OCI-LY1 (cell line): ENCODE measurements at regions not wholly inside any gene's neighbourhood (a gene's known extent, or its start where the extent isn't known, plus 50 kb on each side); places are given as distances from the start of the nearest gene placed in this dataset.
"Not testable (repeated sequence)": the region's sequence is repeated elsewhere in the genome, so short reads cannot be mapped to it uniquely, and the experiment has no call there.

Experiments used
- H2AFZ ChIP-seq: fragments of 200-600 bp; sonication (generic), shearing (Covaris generic); 2 replicates; pipeline ENCODE4 v1.6.0; 2014; ENCODE audit warnings: antibody characterized with exemption, mild to moderate bottlenecking, low read length
- H3F3A ChIP-seq: fragments of 200-600 bp; sonication (generic), shearing (Covaris generic); 2 replicates; pipeline ENCODE4 v1.6.0; 2014; ENCODE audit warnings: mild to moderate bottlenecking, antibody characterized with exemption, low read length, moderate library complexity; ENCODE audit not compliant: insufficient read depth
- H3K27ac ChIP-seq: fragments of 200-600 bp; sonication (generic); 2 replicates; pipeline ENCODE4 v1.5.1; 2014; ENCODE audit warnings: low read length, mixed run types, mild to moderate bottlenecking, low read depth; ENCODE audit not compliant: poor library complexity, severe bottlenecking
- H3K27me3 ChIP-seq: fragments of 200-600 bp; sonication (generic); 2 replicates; pipeline ENCODE4 v1.6.0; 2014; ENCODE audit warnings: antibody characterized with exemption, mild to moderate bottlenecking, low read length, moderate library complexity; ENCODE audit not compliant: insufficient read depth
- H3K36me3 ChIP-seq: fragments of 200-600 bp; sonication (generic); 2 replicates; pipeline ENCODE4 v1.6.1; 2014; ENCODE audit warnings: mild to moderate bottlenecking, antibody characterized with exemption, low read length, moderate library complexity, mixed read lengths; ENCODE audit not compliant: insufficient read depth
- H3K4me1 ChIP-seq: fragments of 200-600 bp; sonication (generic); 2 replicates; pipeline ENCODE4 v1.5.1; 2014; ENCODE audit warnings: mild to moderate bottlenecking, low read length, moderate library complexity; ENCODE audit not compliant: insufficient read depth, severe bottlenecking
- H3K4me2 ChIP-seq: fragments of 200-600 bp; sonication (generic), shearing (Covaris generic); 2 replicates; pipeline ENCODE4 v1.6.1; 2014; ENCODE audit warnings: low read length
- H3K4me3 ChIP-seq: fragments of 200-600 bp; sonication (generic); 2 replicates; pipeline ENCODE4 v1.5.1; 2014; ENCODE audit warnings: low read length, low read depth, mild to moderate bottlenecking, mixed read lengths; ENCODE audit not compliant: poor library complexity, severe bottlenecking
- H3K79me2 ChIP-seq: fragments of 200-600 bp; shearing (Covaris generic); 2 replicates; pipeline ENCODE4 v1.6.1; 2016; ENCODE audit warnings: mixed run types, low read length, mixed read lengths; ENCODE audit not compliant: insufficient read depth
- H3K9ac ChIP-seq: fragments of 200-600 bp; sonication (generic), shearing (Covaris generic); 2 replicates; pipeline ENCODE4 v1.6.1; 2014; ENCODE audit warnings: mild to moderate bottlenecking, low read length, mixed read lengths
- H3K9me2 ChIP-seq: fragments of 200-600 bp; sonication (generic), shearing (Covaris generic); 2 replicates; pipeline ENCODE4 v1.6.1; 2014; ENCODE audit warnings: low read depth, mild to moderate bottlenecking, low read length, mixed read lengths
- H3K9me3 ChIP-seq: fragments of 200-600 bp; shearing (Covaris generic); 2 replicates; pipeline ENCODE4 v1.6.1; 2014; ENCODE audit warnings: low read length, mixed read lengths
- H4K20me1 ChIP-seq: fragments of 200-600 bp; sonication (generic), shearing (Covaris generic); 2 replicates; pipeline ENCODE4 v1.6.0; 2016; ENCODE audit warnings: mild to moderate bottlenecking, low read length; ENCODE audit not compliant: insufficient read depth
- EZH2 ChIP-seq: fragments of 200-600 bp; sonication (generic), shearing (Covaris generic); IDR thresholded peaks from 2 replicates; pipeline ENCODE4 v1.8.0; 2017; ENCODE audit warnings: borderline replicate concordance, mixed run types, mild to moderate bottlenecking, antibody characterized with exemption, low read length, moderate library complexity, mixed read lengths
- TF ChIP-seq, protein P1 (sequence below): fragments of 200-600 bp; sonication (generic), shearing (Covaris generic); IDR thresholded peaks from 2 replicates; pipeline ENCODE4 v1.5.1; 2017; ENCODE audit warnings: mild to moderate bottlenecking, antibody characterized with exemption, low read length, moderate library complexity, mixed read lengths

- Histone ChIP-seq H3K79me2 (no peaks in the 10 kb centered on the region), H3K36me3 (no peaks in the 10 kb centered on the region), H2AFZ (no peak overlapping the region), H3K4me2 (no peak overlapping the region), H4K20me1 (no peaks in the 10 kb centered on the region), H3K4me3 (no peak overlapping the region), H3K9me2 (no peaks in the 10 kb centered on the region), H3K27me3 (no peaks in the 10 kb centered on the region), H3K9ac (no peak overlapping the region), H3K27ac (no peak overlapping the region), H3K9me3 (no peaks in the 10 kb centered on the region), H3K4me1 (no peaks in the 10 kb centered on the region), H3F3A (no peaks in the 10 kb centered on the region)
- TF ChIP-seq, protein P1, sequence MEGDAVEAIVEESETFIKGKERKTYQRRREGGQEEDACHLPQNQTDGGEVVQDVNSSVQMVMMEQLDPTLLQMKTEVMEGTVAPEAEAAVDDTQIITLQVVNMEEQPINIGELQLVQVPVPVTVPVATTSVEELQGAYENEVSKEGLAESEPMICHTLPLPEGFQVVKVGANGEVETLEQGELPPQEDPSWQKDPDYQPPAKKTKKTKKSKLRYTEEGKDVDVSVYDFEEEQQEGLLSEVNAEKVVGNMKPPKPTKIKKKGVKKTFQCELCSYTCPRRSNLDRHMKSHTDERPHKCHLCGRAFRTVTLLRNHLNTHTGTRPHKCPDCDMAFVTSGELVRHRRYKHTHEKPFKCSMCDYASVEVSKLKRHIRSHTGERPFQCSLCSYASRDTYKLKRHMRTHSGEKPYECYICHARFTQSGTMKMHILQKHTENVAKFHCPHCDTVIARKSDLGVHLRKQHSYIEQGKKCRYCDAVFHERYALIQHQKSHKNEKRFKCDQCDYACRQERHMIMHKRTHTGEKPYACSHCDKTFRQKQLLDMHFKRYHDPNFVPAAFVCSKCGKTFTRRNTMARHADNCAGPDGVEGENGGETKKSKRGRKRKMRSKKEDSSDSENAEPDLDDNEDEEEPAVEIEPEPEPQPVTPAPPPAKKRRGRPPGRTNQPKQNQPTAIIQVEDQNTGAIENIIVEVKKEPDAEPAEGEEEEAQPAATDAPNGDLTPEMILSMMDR: no peak
- TF ChIP-seq EZH2: no peak
Observed at GRCh38 chr21:23930565-23930964, 1676.7 kb downstream of the MRPL39 start.

- not testable (repeated sequence) for H4K20me1 ChIP-seq, H3K4me3 ChIP-seq, H3K9me3 ChIP-seq, H3K36me3 ChIP-seq, H3K27me3 ChIP-seq, H3K4me1 ChIP-seq, H3K4me2 ChIP-seq, H3K9ac ChIP-seq, H3K79me2 ChIP-seq, H3K9me2 ChIP-seq, H3F3A ChIP-seq, H2AFZ ChIP-seq, H3K27ac ChIP-seq
Observed at GRCh38 chr21:23926430-23926829, 1680.9 kb downstream of the MRPL39 start.

- Histone ChIP-seq H3K36me3 (no peaks in the 10 kb centered on the region), H3K9me2 (no peaks in the 10 kb centered on the region), H3K9me3 (no peaks in the 10 kb centered on the region), H3K27me3 (no peaks in the 10 kb centered on the region), H3K4me2 (no peak overlapping the region), H3F3A (no peaks in the 10 kb centered on the region), H3K9ac (no peak overlapping the region), H4K20me1 (no peaks in the 10 kb centered on the region), H3K4me1 (no peaks in the 10 kb centered on the region), H3K79me2 (no peaks in the 10 kb centered on the region), H3K4me3 (no peak overlapping the region), H2AFZ (no peak overlapping the region), H3K27ac (no peak overlapping the region)
- no peak for TF ChIP-seq EZH2
- TF ChIP-seq, protein P1: no peak
Observed at GRCh38 chr21:23921670-23922418, 1685.4 kb downstream of the MRPL39 start.

DNA sequence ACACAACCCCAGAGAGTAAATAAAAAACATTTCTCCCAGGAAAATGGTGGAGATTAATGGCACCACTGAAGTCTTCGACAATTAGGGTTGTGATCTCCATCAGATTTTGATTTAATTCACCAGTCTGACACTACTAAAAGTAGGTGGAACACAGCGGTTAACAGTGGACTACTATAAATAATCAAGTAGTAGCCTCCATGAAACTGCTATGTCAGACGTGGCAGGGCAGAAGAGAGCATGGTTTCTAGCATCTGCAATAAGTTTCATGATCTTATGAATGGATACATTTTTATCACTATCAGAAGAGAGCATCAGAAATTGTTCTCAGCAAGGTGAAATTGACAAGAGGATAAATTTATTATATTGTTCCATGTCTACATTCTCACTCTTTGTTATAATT lies 1706.6 kb downstream of the MRPL39 start:
- H3K9ac ChIP-seq: no peak overlapping the region
- no peaks in the 10 kb centered on the region for H3K79me2 ChIP-seq
- H3K27ac ChIP-seq: no peak overlapping the region
- H3K4me1 ChIP-seq: no peaks in the 10 kb centered on the region
- no peak overlapping the region for H2AFZ ChIP-seq
- no peaks in the 10 kb centered on the region for H3K36me3 ChIP-seq
- no peaks in the 10 kb centered on the region for H3K9me3 ChIP-seq
- H3F3A ChIP-seq: no peaks in the 10 kb centered on the region
- H3K4me3 ChIP-seq: no peak overlapping the region
- no peaks in the 10 kb centered on the region for H4K20me1 ChIP-seq
- TF ChIP-seq EZH2: no peak
- TF ChIP-seq, protein P1: no peak
- H3K27me3 ChIP-seq: no peaks in the 10 kb centered on the region
- H3K4me2 ChIP-seq: no peak overlapping the region
- H3K9me2 ChIP-seq: no peaks in the 10 kb centered on the region
